OCI-LY7 (cell line): ENCODE measurements at regions not wholly inside any gene's neighbourhood (a gene's known extent, or its start where the extent isn't known, plus 50 kb on each side); places are given as distances from the start of the nearest gene placed in this dataset.

Experiments
- EZH2phosphoT487 ChIP-seq: fragments of 200-600 bp; sonication (generic); IDR thresholded peaks from 2 replicates; pipeline ENCODE4 v1.6.1; 2018; ENCODE audit warnings: low read depth, borderline replicate concordance, mild to moderate bottlenecking, mixed run types, antibody characterized with exemption, low read length, moderate library complexity, mixed read lengths
- TF ChIP-seq, protein P1 (sequence below): fragments of 200-600 bp; sonication (generic); conservative IDR thresholded peaks from 2 replicates; pipeline ENCODE4 v1.5.1; 2014; ENCODE audit warnings: mild to moderate bottlenecking, antibody characterized with exemption, low read length, moderate library complexity, mixed read lengths

DNA sequence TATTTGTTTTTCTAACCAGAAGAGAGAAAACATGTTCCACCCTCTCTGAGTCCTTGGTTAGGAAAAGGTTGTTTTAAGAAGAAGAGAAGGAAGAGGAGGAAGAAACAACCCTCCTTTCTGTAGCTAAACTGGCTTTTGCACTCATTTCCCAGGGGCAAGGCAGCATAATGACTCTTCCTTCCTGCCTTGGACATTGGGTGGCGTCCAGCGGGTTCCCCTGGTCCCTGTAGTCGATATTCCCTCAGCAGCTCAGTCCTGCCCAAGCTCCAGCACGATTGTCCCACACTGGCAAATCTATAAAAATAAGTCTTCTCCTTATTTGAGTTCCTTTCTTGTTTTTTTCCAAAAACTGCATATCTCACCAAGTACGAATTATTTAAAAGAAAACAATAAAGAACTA is 81.2 kb downstream of the TEX35 start:
- TF ChIP-seq, protein P1, sequence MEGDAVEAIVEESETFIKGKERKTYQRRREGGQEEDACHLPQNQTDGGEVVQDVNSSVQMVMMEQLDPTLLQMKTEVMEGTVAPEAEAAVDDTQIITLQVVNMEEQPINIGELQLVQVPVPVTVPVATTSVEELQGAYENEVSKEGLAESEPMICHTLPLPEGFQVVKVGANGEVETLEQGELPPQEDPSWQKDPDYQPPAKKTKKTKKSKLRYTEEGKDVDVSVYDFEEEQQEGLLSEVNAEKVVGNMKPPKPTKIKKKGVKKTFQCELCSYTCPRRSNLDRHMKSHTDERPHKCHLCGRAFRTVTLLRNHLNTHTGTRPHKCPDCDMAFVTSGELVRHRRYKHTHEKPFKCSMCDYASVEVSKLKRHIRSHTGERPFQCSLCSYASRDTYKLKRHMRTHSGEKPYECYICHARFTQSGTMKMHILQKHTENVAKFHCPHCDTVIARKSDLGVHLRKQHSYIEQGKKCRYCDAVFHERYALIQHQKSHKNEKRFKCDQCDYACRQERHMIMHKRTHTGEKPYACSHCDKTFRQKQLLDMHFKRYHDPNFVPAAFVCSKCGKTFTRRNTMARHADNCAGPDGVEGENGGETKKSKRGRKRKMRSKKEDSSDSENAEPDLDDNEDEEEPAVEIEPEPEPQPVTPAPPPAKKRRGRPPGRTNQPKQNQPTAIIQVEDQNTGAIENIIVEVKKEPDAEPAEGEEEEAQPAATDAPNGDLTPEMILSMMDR: no peak
- no peak for TF ChIP-seq EZH2phosphoT487
